ENCODE measurements at regions not wholly inside any gene's neighbourhood (a gene's known extent, or its start where the extent isn't known, plus 50 kb on each side); places are given as distances from the start of the nearest gene placed in this dataset.

- DNase-seq, result no peak
Observed at GRCh38 chr5:147037515-147038205, 159.1 kb upstream of the PPP2R2B start.

- no peak for DNase-seq
Observed at GRCh38 chr5:147040856-147041255, 162.3 kb upstream of the PPP2R2B start.

- no peak for DNase-seq
Observed at GRCh38 chr5:147044572-147045273, 166.2 kb upstream of the PPP2R2B start.

- no peak for DNase-seq
Observed at GRCh38 chr5:147045290-147045689, 166.7 kb upstream of the PPP2R2B start.

- DNase-seq, result no peak
Observed at GRCh38 chr5:147046281-147046680, 167.7 kb upstream of the PPP2R2B start.

GRCh38 chr5:147046894-147047293 is 168.3 kb upstream of the PPP2R2B start:
- no peak for DNase-seq

- DNase-seq, result no peak
Observed at GRCh38 chr5:147049764-147050163, 171.2 kb upstream of the PPP2R2B start.

- no peak for DNase-seq
Observed at GRCh38 chr5:147050172-147050571, 171.6 kb upstream of the PPP2R2B start.

- DNase-seq, result no peak
Observed at GRCh38 chr5:147051193-147051592, 172.6 kb upstream of the PPP2R2B start.

- no peak for DNase-seq
Observed at GRCh38 chr5:147052519-147052918, 174.0 kb upstream of the PPP2R2B start.

- DNase-seq, result no peak
Observed at GRCh38 chr5:147055089-147055826, 176.7 kb upstream of the PPP2R2B start.

GRCh38 chr5:147055850-147056566 is 177.5 kb upstream of the PPP2R2B start:
- DNase-seq, result no peak

- DNase-seq, result no peak
Observed at GRCh38 chr5:147057051-147057450, 177.8 kb upstream of the STK32A start.

GRCh38 chr5:147061431-147061830 is 173.4 kb upstream of the STK32A start:
- no peak for DNase-seq

GRCh38 chr5:147062427-147062826 is 172.4 kb upstream of the STK32A start:
- DNase-seq, result no peak

- DNase-seq, result no peak
Observed at GRCh38 chr5:147063943-147064342, 170.9 kb upstream of the STK32A start.

- DNase-seq, result no peak
Observed at GRCh38 chr5:147065071-147065470, 169.8 kb upstream of the STK32A start.

GRCh38 chr5:147068998-147069397 is 165.8 kb upstream of the STK32A start:
- no peak for DNase-seq

- DNase-seq, result no peak
Observed at GRCh38 chr5:147072622-147073021, 162.2 kb upstream of the STK32A start.

GRCh38 chr5:147073098-147073497 is 161.7 kb upstream of the STK32A start:
- no peak for DNase-seq

GRCh38 chr5:147075187-147075586 is 159.6 kb upstream of the STK32A start:
- DNase-seq, result no peak

- DNase-seq, result no peak
Observed at GRCh38 chr5:147080391-147080790, 154.4 kb upstream of the STK32A start.

- DNase-seq, result no peak
Observed at GRCh38 chr5:147081311-147081764, 153.5 kb upstream of the STK32A start.
